Stimulated activated CD8-positive, alpha-beta memory T cell treated with anti-CD3 and anti-CD28 coated beads, Interleukin-4, amount 100 ng/mL, for 4 hours (primary cell): ENCODE measurements at regions not wholly inside any gene's neighbourhood (a gene's known extent, or its start where the extent isn't known, plus 50 kb on each side); places are given as distances from the start of the nearest gene placed in this dataset.
A peak's percentile ranks its signal among the peaks of the same experiment; 100 is the strongest.

Source experiments
- DNase-seq, 2 donors: peaks; one replicate each; pipeline ENCODE4 v3.0.0-alpha.2; 2020; ENCODE audit warnings: low read depth in 2 of 2, low spot score in 1 of 2

DNA sequence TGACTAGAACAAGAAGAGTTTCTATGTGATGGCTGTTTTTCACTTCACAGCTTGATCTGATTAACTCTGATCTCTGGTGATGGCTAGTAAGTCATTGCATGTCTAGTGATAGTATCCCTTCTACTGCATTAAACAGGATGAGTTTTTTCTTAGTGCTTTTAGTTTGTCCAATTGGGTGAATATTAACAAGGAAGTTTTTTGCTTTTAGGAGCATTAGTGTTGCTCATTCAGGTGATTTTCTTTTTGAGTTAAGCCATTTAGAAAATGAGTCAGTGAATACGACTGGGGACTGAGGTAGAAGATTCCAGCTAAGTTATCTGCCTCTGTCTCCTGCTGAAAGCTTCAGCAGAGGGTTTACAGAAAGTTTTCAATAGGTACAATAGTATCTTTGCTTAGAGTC is 306.7 kb downstream of the PIK3C3 start:
- no peak for DNase-seq

DNA sequence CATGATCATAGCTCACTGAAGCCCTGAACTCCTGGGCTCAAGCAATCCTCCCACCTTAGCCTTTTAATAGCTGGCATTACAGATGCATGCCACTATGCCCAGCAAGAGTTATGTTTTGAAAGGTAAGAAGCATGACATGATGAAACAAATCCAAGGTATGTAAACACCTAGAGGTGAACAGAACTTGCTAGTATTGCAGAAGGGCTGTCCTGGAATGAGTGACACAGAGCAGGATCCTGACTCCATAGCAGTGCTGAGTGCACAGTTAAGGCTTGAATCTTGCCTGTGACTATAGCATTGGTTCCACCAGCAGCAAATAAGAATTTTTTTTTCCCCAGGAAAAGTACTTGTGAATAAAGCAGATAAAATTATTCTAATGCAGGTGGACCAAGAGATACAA is 309.5 kb downstream of the PIK3C3 start:
- DNase-seq, result no peak

GRCh38 chr18:42268186-42268725 is 313.2 kb downstream of the PIK3C3 start:
- DNase-seq, result no peak

- no peak for DNase-seq
These were observed 313.8 kb downstream of the PIK3C3 start for GRCh38 chr18:42268798-42269197.

DNA sequence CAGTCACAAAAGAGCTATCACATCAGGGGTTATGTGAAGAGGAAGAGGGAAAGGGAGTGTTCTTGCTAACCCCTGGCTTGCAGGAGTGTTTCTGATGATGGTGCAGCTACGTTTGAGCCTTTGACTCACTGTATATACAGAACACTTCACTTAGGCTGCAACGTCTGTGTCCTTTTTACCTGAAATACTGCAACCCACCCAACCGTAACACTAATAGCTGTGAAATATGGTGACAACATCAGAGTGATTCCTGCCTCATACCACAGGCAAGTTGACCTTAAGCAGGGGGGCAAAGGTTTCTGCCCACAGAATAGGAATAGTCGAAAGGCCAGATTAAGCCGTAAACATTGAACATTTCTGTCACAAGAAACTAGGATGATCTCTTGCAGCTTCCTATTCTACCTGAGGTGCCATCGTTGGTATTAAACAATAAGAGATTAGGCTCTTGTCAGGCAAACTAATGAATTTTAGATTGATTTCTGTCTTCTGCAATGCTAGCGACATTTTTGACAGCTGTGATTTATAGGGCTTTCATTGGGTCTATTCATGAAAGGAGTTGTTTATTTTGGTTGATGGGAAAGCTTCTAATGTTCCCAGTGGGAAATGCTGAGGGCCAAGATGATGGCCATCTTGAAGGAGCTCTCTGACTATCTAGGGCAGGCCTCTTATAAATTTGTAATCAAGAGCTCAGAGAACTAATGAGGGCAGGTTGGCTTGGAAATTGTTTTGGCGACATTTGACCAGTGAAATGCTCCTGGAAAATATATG is 316.8 kb downstream of the PIK3C3 start:
- DNase-seq, result no peak

DNA sequence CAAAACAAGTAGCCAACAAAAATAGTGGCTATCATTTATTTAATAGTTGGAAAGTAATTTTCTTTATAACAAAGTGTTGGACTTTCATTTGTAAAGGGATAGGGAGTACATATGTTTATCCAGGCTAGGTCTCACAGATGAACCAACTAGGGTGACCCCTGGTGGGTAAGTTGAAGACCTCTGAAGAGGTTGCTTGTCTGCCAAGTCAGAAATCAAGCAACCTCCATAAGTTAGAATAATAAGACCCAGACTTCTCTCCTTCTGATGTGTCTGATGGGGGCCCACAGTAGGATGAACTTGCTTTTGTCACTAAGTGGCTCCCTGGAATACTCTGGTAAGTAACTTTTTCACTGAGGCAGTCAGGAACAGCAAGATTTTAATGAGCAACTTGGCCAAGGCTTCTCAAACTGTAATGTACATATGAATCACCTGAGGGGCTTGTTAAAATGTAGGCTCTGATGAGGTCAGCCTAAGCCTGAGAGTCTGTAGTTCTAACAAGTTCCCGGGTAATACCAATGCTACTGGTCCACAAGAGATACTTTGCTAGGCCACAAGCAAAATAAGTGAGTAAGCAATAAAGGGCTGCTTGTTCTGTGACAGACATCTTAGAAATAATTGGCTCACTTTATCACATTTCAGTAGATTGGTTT is 319.6 kb downstream of the PIK3C3 start:
- DNase-seq, result no peak

- no peak for DNase-seq
These were observed 320.1 kb downstream of the PIK3C3 start for GRCh38 chr18:42275138-42275535.

GRCh38 chr18:42275949-42276730 is 321.1 kb downstream of the PIK3C3 start:
- DNase-seq, result no peak

- DNase-seq, result no peak
These were observed 326.1 kb downstream of the PIK3C3 start for GRCh38 chr18:42281124-42281523.

- DNase-seq, result no peak
These were observed 326.8 kb downstream of the PIK3C3 start for GRCh38 chr18:42281851-42282250.

GRCh38 chr18:42287047-42287446 is 332.0 kb downstream of the PIK3C3 start:
- no peak for DNase-seq

DNA sequence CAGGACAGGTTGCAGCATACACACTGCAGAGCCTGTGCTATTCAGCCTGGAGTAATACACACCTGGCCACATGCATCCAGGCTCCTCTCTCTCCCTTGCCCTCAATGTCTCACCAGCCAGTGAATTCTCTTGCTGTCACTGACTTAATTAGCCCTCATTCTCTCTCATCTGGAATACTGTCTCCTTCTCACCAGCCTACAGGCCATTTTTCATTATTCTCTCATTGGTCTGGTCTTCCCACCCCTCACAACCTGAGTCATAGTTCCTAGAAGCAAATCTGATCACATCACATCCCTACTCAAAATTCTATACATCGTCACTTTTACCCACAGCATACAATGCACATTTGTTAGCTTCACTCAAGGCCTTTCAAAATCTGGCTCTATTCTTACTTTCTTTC is 333.1 kb downstream of the PIK3C3 start:
- DNase-seq, result no peak

- no peak for DNase-seq
These were observed 334.5 kb downstream of the PIK3C3 start for GRCh38 chr18:42289526-42289925.

- no peak for DNase-seq
These were observed 335.6 kb downstream of the PIK3C3 start for GRCh38 chr18:42290318-42291307.

DNA sequence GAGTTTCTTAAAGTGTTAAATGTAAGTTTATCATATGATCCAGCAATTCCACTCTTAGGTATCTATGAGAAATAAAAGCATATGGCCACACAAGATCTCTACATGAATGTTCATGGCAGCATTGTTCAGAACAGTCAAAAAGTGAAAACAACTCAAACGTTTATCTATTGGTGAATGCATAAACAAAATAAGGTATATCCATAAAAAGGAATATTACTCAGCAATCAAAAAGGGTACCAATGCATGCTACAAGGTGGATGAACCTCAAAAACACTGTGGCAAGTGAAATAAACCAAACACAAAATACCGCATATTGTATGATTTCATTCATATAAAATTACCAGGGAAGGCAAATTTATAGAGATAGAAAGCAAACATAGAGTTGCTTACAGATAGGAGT is 337.6 kb downstream of the PIK3C3 start:
- DNase-seq, result no peak

DNA sequence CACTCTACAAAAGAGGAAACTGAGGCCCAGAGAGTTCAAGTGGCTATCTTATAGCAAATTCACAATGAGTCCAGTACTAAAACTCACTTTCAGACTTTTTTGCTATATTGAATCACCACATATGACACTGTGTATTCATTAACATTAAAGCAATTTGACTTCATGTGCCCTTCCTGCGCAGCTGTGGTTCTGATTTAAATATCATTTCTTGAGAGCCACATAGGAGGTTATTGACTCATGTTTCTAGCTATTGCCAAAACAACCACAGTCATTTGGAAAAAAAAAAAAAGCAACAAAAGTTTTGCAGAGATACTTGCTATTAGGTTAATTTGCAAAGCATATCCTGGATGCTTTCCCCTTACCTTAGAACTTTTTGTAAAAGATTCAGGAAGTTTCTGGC is 341.2 kb downstream of the PIK3C3 start:
- no peak for DNase-seq

- no peak for DNase-seq
These were observed 341.7 kb downstream of the PIK3C3 start for GRCh38 chr18:42296723-42297122.

GRCh38 chr18:42298759-42299675 is 344.0 kb downstream of the PIK3C3 start:
- DNase-seq, result peak in 1 of 2 donors; percentile 12

DNA sequence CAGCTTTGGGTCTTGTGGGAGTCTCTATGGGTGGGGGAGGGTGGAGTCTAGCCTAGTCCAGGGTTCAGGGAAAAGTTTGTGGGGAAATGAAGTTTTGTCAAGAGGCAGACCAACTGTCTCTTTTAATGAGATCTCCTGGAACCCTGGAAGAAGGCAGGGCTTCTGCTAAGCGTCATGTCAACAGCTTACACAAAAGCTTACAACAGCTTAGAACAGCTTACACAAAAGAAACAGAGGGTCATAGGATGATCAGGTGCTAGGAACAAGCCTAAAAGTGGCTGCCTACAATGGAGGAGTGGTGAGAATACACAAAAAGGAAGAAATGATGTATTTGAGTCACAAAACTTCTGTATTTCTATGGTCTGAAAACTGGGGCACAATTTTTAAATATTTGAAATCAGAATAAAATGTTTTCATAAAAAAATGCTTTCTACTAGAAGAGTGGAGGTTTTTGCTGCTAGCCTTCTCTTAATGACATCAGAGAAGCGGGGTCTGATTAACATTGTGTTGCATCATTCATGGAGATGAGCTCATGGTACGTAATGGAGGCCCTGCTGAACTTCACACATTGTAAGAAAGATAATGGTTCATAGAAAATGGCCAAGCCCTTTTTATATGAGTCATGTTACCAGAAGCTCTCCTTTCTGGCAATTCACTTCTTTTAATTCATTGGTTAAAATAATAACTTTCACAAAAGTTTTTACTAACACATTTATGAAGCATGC is 351.0 kb downstream of the PIK3C3 start:
- DNase-seq, result no peak
